ENCODE measurements at regions not wholly inside any gene's neighbourhood (a gene's known extent, or its start where the extent isn't known, plus 50 kb on each side); places are given as distances from the start of the nearest gene placed in this dataset.

DNA sequence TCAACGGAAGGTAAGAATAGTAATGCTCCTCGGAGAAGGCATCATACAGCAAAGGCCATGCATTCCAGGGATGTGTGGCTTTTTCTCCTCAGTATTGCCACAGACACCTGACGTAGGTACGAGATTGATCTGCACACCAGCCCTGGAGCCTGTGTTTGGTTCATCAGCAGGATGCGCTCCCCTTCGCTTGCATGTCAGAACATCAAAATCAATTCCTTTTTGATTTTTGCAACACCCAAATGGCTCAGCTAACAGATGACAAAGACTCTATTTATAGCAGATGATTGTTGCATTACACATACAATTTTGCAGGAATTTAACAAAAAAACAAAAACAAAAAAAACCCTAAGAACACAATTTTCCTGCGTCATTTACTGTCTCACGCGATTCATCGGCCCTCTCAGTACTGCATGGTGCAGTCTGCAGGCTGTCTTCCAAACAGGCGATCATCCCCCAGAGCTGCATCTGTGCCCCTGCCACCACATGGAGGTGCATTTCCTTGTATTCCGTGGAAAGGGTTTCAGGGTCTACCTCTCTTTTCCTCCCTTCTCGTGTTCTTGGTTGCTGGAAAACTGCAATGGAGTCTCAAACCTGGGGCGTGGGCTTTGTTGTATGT, 207.3 kb downstream of the TEX29 start:
- DNase-seq (ENCODE audit: low spot score, unreplicated experiment): no peak
- peaks cover 53% of the 10 kb centered on the region for H3K27me3 Mint-ChIP-seq
- TF ChIP-seq, protein P1, sequence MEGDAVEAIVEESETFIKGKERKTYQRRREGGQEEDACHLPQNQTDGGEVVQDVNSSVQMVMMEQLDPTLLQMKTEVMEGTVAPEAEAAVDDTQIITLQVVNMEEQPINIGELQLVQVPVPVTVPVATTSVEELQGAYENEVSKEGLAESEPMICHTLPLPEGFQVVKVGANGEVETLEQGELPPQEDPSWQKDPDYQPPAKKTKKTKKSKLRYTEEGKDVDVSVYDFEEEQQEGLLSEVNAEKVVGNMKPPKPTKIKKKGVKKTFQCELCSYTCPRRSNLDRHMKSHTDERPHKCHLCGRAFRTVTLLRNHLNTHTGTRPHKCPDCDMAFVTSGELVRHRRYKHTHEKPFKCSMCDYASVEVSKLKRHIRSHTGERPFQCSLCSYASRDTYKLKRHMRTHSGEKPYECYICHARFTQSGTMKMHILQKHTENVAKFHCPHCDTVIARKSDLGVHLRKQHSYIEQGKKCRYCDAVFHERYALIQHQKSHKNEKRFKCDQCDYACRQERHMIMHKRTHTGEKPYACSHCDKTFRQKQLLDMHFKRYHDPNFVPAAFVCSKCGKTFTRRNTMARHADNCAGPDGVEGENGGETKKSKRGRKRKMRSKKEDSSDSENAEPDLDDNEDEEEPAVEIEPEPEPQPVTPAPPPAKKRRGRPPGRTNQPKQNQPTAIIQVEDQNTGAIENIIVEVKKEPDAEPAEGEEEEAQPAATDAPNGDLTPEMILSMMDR (IDR thresholded peaks at IDR 0.05; ENCODE audit: unreplicated experiment): no peak
- no peak overlapping the region for H3K4me3 Mint-ChIP-seq (ENCODE audit: low read depth)
- no peaks in the 10 kb centered on the region for H3K9me3 Mint-ChIP-seq (ENCODE audit: low read depth)
- peaks cover 1% of the 10 kb centered on the region for H3K4me1 Mint-ChIP-seq (ENCODE audit: low read depth)
- H3K27ac Mint-ChIP-seq: no peak overlapping the region
- no peaks in the 10 kb centered on the region for H3K36me3 Mint-ChIP-seq (ENCODE audit: insufficient read depth)

DNA sequence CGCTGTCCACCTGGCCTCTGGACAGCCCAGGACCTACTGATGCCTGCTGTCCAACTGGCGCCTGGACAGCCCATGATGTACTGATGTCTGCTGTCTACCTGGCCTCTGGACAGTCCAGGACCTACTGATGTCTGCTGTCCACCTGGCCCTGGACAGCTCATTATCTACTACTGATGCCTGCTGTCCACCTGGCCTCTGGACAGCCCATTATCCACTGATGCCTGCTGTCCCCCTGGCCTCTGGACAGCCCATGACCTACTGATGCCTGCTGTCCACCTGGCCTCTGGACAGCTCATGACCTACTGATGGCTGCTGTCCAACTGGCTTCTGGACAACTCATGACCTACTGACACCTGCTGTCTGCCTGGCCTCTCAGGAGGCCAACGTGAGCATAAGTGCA, 208.1 kb downstream of the TEX29 start:
- Mint-ChIP-seq H3K27me3 (peaks cover 56% of the 10 kb centered on the region), H3K4me1 (ENCODE audit: low read depth) (peaks cover 5% of the 10 kb centered on the region)

DNA sequence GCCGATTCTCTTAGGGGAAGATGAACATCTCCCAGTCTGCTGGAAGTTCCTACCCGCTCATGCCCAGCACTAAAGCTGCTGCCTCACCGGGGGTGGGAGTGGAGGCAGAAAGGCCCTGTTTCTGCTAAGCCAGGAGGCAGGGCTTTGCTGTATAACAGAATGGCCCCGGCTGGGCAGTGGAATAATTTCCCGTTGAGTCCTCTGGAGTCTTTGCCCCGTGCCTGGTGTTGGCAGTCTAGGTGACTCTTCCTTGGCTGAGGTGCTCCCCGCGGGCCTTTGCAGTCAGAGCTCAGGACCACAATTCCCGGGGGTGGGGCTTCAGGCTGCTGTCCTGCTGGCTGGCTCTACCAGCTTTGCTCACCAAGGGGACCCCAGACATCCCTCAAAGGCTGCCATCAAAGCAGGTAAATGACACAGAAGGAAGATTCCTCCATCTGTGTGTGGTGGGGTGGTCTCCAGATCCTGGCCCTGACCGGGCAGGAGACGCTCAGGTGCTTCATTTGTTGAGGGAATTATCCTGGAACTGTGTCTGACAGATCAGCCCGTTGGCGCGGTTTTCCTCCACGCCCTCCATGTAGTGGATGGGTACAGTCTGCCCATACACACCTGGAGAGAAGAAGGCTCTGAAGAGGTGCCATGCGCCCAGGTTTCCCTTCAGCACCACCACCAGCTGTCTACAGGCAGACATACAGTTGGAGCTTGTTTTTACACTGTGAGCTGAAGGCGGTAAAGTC, 209.9 kb downstream of the TEX29 start:
- no peak for DNase-seq (ENCODE audit: low spot score, unreplicated experiment)
- Mint-ChIP-seq H3K4me3 (ENCODE audit: low read depth) (no peak overlapping the region), H3K9me3 (ENCODE audit: low read depth) (no peaks in the 10 kb centered on the region), H3K27me3 (peaks cover 74% of the 10 kb centered on the region), H3K36me3 (ENCODE audit: insufficient read depth) (no peaks in the 10 kb centered on the region), H3K27ac (no peak overlapping the region), H3K4me1 (ENCODE audit: low read depth) (peaks cover 14% of the 10 kb centered on the region)
- TF ChIP-seq, protein P1 (IDR thresholded peaks at IDR 0.05; ENCODE audit: unreplicated experiment): no peak

More for the DNA sequence above, 208.1 kb downstream of the TEX29 start:
- Mint-ChIP-seq H3K9me3 (ENCODE audit: low read depth) (no peaks in the 10 kb centered on the region), H3K4me3 (ENCODE audit: low read depth) (no peak overlapping the region), H3K36me3 (ENCODE audit: insufficient read depth) (no peaks in the 10 kb centered on the region), H3K27ac (no peak overlapping the region)
- TF ChIP-seq, protein P1 (IDR thresholded peaks at IDR 0.05; ENCODE audit: unreplicated experiment): no peak
- no peak for DNase-seq (ENCODE audit: low spot score, unreplicated experiment)

DNA sequence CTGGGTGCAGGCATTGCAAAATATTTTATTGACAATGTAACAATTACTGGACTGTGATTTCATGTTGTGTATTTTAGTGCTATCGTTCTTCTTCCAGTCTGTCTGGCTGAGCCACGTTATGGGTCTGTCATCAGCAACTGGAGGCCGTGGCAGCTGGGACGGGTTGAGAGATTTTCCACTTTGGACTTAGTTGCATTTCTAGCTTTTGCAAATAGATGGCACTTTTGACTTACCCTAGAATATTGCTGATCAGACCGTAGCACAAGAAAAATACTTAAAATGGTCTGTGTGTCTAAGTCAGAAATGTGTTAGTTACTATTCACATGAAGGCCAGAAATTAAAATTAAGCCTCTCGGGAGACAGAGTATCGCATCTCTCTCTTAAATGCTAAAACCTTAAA, 211.1 kb downstream of the TEX29 start:
- Mint-ChIP-seq H3K27ac (no peak overlapping the region), H3K4me1 (ENCODE audit: low read depth) (peaks cover 14% of the 10 kb centered on the region), H3K9me3 (ENCODE audit: low read depth) (no peaks in the 10 kb centered on the region), H3K36me3 (ENCODE audit: insufficient read depth) (no peaks in the 10 kb centered on the region), H3K27me3 (peaks cover 86% of the 10 kb centered on the region), H3K4me3 (ENCODE audit: low read depth) (no peak overlapping the region)
- TF ChIP-seq, protein P1 (IDR thresholded peaks at IDR 0.05; ENCODE audit: unreplicated experiment): peak; percentile 33
- DNase-seq (ENCODE audit: low spot score, unreplicated experiment): no peak

DNA sequence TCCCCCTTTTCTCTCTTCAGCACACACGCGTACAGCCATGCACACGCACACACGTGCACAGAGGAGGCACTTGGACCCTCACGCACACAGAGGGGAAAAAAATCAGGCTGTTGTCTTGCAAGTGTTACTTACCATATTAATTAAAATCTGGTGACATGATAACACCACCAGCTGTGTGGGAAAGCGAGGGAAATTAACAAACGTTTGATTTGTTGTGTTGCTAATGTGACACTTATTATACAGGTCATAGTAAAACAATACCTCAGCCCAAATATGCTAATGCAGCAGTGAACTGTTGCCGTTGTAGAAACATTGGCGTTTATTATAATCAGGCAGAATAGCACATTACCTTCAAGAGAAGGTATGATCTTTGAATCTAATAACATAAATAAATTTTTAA, 211.7 kb downstream of the TEX29 start:
- H3K4me3 Mint-ChIP-seq (ENCODE audit: low read depth): no peak overlapping the region
- DNase-seq (ENCODE audit: low spot score, unreplicated experiment): no peak
- peaks cover 14% of the 10 kb centered on the region for H3K4me1 Mint-ChIP-seq (ENCODE audit: low read depth)

More for the DNA sequence above, 211.7 kb downstream of the TEX29 start:
- H3K36me3 Mint-ChIP-seq (ENCODE audit: insufficient read depth): no peaks in the 10 kb centered on the region
- H3K27me3 Mint-ChIP-seq: peaks cover 90% of the 10 kb centered on the region
- TF ChIP-seq, protein P1 (IDR thresholded peaks at IDR 0.05; ENCODE audit: unreplicated experiment): no peak
- no peak overlapping the region for H3K27ac Mint-ChIP-seq
- H3K9me3 Mint-ChIP-seq (ENCODE audit: low read depth): no peaks in the 10 kb centered on the region

Data from progenitor cell of endocrine pancreas (in vitro differentiated cells).